Activated T-cell treated with anti-CD3 and anti-CD28 coated beads for 24 hours (primary cell): ENCODE measurements at regions not wholly inside any gene's neighbourhood (a gene's known extent, or its start where the extent isn't known, plus 50 kb on each side); places are given as distances from the start of the nearest gene placed in this dataset.
A peak's percentile ranks its signal among the peaks of the same experiment; 100 is the strongest.
"Not testable (repeated sequence)": the region's sequence is repeated elsewhere in the genome, so short reads cannot be mapped to it uniquely, and the experiment has no call there.

Experiments used
- DNase-seq: peaks from one replicate; pipeline ENCODE4 v3.0.0-alpha.2; 2020; ENCODE audit warnings: low read depth

DNA sequence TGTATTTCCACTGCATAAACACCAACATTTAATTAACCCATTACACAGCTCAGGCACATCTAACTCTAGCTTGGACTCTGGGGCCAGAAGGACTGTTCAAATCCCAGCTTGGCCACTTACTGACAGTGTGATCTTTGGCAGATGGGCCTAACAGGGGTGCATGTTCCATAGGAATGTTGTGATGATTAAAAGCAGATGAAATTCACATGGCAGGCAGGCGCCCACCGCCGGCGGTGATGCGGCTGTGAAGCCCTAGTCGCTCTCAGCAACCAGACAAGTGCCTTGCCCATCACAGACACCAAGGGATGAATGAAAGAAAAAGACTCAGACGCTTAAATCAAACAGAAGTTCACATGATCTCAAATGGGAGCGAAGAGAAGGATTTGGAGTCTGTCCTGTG is 84.6 kb upstream of the WSB1 start:
- DNase-seq = no peak

- not testable (repeated sequence) for DNase-seq
Measured at GRCh38 chr17:27210809-27211208, 83.1 kb upstream of the WSB1 start.

DNA sequence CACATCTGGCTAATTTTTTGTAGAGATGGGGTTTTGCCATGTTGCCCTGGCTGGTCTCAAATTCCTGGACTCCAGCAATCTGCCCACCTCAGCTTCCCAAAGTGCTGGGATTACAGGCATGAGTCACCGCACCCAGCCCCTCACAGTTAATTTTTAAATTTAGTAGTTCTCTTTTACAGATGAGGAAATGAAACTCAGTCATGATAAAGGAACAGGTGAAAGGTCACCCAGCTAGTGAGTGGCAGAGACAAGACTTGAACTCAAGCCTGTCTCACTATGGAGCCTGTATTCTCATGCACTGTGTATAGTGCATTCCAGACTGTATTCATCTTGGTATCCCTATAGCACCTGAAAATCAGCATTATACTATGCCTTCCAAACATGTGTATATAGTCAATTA is 77.1 kb upstream of the WSB1 start:
- no peak for DNase-seq

- DNase-seq = no peak
Measured at GRCh38 chr17:27217631-27218030, 76.3 kb upstream of the WSB1 start.

DNA sequence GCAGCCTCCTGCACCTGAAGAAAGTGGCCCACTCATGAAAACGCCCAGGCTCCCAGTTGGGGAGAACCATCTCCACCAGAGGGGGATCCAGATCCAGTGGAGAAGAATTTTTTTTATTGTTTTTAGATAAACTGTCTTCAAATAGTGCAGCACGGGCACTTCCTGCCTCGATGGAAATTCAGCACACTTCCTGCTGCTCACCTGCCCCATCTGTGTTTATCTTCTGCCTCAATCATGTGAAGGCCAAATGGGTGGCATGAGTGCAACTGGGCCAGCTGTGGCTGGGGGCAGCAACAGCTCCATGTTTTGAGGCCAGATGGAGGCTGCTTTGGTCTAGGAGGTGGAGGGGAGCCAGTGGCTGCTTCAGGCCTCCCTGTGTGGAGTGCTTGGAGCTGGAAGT is 75.9 kb upstream of the WSB1 start:
- DNase-seq = no peak

- DNase-seq = peak; percentile 9
Measured at GRCh38 chr17:27218719-27219488, 75.0 kb upstream of the WSB1 start.

DNA sequence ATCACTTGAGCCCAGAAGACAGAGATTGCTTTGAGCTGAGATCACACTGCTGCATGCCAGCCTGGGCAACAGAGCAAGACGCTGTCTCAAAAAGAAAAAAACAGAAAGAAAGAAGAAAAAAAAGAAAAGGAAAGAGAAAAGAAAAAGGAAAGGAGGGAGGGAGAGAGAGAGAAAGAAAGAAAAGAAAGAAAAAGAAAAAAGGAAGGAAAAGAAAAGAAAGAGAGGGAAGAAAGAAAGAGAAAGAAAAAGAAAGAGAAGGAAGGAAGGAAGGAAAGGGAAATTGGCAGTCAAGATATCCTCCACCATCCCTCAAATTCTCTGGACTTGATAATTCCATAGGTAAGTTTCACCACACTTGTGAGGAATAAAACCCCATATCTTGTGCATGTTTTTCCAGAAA is 71.4 kb upstream of the WSB1 start:
- DNase-seq = no peak

- no peak for DNase-seq
Measured at GRCh38 chr17:27224526-27225315, 69.2 kb upstream of the WSB1 start.

GRCh38 chr17:27226611-27227230 is 67.2 kb upstream of the WSB1 start:
- no peak for DNase-seq

- no peak for DNase-seq
Measured at GRCh38 chr17:27230996-27231395, 62.9 kb upstream of the WSB1 start.

DNA sequence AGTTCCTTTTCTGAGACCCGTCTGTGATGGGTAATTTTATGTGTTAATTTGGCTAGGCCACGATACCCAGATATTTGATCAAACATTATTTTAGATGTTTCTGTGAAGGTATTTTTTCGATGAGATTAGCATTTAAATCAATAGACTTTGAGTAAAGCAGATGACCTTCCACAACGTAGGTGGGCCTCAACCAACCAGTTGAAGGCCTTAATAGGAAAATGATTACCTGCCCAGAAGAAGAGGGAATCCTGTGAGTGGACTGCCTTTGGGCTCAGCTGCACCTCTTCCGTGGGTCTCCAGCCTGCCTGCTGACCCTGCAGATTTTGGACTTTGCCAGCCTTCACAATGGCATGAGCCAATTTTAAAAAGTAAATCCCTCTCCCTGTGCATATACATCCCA is 61.6 kb upstream of the WSB1 start:
- no peak for DNase-seq

DNA sequence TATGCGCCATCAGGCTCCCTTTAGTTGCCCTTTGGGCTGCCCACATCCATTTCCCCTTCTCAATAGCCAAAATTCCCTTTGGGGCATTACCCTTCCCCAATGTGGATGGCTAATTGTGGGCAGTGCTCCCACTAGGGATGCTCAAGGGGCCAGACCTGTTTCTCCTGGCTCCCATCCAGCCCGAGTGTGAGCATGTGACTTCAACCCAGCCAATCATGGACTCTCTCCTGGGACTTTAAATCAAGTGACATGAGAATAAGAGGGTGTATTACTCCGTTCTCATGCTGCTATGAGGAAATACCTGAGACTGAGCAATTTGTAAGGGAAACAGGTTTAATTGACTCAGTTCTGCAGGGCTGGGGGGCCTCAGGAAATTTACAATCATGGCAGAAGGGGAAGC is 60.9 kb upstream of the WSB1 start:
- DNase-seq = no peak

DNA sequence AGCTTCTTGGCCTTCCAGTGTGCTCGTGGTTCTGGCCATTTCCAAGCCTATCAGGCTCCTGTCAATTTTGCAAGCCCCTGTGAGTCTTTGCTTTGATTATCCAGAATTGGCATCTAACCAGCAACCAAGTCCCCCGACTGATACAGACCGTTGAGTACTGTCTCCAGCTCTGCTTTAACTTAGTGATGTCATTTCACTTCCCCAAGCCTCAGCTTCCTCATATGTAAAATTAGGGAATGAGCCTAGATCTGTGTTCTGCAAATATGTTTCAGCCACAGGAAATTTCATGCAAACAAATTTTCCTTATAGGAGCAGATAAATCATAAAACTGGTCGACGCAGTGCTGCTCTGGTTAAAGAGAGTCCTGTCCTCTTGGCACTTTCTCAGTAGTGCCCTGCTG is 60.1 kb upstream of the WSB1 start:
- no peak for DNase-seq

GRCh38 chr17:27236717-27237315 is 57.1 kb upstream of the WSB1 start:
- DNase-seq = peak; percentile 64

GRCh38 chr17:27237890-27238289 is 56.0 kb upstream of the WSB1 start:
- no peak for DNase-seq

GRCh38 chr17:27239046-27239445 is 54.9 kb upstream of the WSB1 start:
- no peak for DNase-seq

DNA sequence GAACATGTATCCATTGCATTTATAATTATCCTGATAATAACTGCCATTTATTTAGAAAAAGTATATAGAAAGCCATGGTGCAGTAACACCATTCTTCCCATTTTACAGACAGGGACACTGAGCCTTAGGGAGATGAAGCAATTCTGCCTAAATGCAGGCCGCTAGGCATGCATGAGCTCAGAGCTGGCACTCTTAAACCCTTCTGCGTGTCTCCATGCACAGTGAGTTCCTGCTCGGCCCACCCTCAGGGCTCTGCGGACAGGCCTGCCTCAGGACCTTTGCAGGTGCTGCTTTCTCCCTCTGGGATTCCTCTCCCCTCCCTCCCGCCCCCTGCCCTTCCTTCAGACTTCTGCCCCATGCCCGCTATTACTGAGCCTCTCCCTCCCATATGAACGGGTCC is 54.3 kb upstream of the WSB1 start:
- DNase-seq = no peak

- no peak for DNase-seq
Measured at GRCh38 chr17:27240086-27240801, 53.7 kb upstream of the WSB1 start.

DNA sequence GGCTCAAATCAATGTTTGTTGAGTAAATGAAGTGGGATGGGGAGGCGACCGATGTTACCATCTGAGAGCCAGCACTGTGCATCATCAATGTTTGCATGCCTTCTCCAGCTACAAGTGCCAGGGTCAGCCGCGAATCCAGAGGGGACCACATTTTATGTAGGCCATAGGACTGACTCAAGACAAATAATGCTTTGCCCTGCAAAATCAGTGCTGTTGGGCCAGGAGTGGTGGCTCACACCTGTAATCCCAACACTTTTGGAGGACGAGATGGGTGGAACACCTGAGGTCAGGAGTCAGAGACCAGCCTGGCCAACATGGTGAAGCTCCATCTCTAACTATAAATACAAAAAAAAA is 53.1 kb upstream of the WSB1 start:
- DNase-seq = no peak

DNA sequence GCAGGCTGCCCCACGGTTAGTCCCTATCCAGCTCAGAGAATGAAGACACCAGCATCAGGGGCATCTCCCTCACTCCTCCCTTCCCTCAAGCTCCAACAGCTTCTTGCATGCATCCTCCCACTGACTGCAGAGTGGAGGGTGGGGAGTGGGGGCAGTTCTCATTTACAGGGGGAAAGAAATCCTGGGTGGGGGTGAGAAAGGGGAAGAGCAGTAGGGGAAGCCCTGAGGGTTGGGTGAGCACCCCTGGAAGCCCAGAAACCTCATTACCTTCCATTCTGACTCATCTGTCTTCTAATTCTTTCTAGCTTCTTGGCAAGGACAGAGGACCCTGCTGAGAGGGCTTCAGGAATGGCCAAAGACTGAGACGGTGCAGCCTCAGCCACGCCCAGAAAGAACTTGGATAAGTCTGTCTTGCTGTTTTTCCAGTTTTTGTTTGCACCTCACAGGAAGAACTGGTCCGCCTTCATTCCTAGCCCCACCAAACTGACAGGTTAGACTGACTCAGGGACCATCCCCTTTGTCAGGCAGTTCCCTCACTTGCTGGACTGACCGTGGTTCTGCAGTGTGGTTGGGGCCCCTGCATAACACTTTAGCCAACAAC is 52.5 kb upstream of the WSB1 start:
- DNase-seq = no peak

DNA sequence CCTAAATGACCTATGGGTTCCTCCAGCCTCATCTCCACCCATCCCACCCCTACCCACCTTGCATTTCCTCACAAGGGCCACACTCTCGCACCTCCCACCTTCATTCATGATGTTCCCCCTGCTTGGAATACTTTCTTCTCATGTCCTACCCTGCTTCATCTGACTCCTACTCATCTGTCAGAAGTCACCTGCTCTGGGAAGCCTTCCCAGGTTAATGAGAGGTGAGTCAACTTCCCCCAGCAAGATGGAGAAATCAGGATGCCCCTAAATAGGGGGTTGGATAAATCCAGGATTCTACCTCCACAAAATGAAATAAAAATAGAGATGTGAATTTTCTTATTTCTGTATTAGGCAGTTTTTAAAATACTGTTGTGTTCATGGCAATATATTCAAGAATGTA is 51.0 kb upstream of the WSB1 start:
- no peak for DNase-seq

DNA sequence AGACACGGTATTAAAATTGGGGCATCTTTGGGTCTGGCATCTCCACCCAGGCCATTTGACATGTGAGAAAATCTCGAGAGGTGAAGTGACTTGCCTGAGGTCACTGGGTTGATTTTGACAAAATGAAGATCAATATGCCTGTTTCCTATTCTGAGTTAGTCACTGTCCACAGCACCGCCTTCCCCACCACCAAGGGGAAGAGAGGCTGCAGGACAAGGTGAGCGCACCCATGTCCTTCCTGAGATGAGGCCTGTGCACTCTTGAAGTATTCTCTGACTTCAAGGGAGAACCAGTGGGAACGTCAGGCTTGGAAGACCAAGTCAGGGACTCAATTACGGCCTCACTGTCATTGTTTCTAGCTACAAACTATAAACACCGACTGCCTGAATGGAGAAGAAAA is 49.9 kb upstream of the WSB1 start:
- DNase-seq = no peak
